GM23248 (cell line): ENCODE measurements at regions not wholly inside any gene's neighbourhood (a gene's known extent, or its start where the extent isn't known, plus 50 kb on each side); places are given as distances from the start of the nearest gene placed in this dataset.

Source experiments
- DNase-seq: peaks from one replicate; pipeline ENCODE4 v3.0.0-alpha.2; 2015
- H2AFZ ChIP-seq: fragments of 200-600 bp; sonication (generic); 2 replicates; pipeline ENCODE4 v1.6.1; 2016; ENCODE audit warnings: antibody characterized with exemption
- H3F3A ChIP-seq: fragments of 200-600 bp; sonication (generic); 2 replicates; pipeline ENCODE4 v1.6.1; 2016; ENCODE audit warnings: mild to moderate bottlenecking, antibody characterized with exemption, mixed run types; ENCODE audit not compliant: insufficient read depth
- H3K27ac ChIP-seq: fragments of 200-600 bp; sonication (generic); 2 replicates; pipeline ENCODE4 v1.5.1; 2016; ENCODE audit warnings: mild to moderate bottlenecking
- H3K27me3 ChIP-seq: fragments of 200-600 bp; sonication (generic); replicated peaks from 2 replicates; pipeline ENCODE4 v1.6.1; 2016; ENCODE audit warnings: mild to moderate bottlenecking; ENCODE audit not compliant: insufficient read depth
- H3K36me3 ChIP-seq: fragments of 200-600 bp; sonication (generic); 2 replicates; pipeline ENCODE4 v1.6.1; 2016; ENCODE audit warnings: low read depth, mild to moderate bottlenecking
- H3K4me1 ChIP-seq: fragments of 200-600 bp; sonication (generic); 2 replicates; pipeline ENCODE4 v1.6.1; 2016; ENCODE audit warnings: mild to moderate bottlenecking; ENCODE audit not compliant: insufficient read depth
- H3K4me2 ChIP-seq: fragments of 200-600 bp; sonication (generic); one replicate; pipeline ENCODE4 v1.6.1; 2016; ENCODE audit warnings: mild to moderate bottlenecking; ENCODE audit not compliant: unreplicated experiment
- H3K4me3 ChIP-seq: fragments of 200-600 bp; sonication (generic); 2 replicates; pipeline ENCODE4 v1.5.1; 2016; ENCODE audit warnings: mild to moderate bottlenecking
- H3K79me2 ChIP-seq: fragments of 200-600 bp; sonication (generic); 2 replicates; pipeline ENCODE4 v1.6.1; 2016; ENCODE audit warnings: mild to moderate bottlenecking; ENCODE audit not compliant: insufficient read depth
- H3K9ac ChIP-seq: fragments of 200-600 bp; sonication (generic); 2 replicates; pipeline ENCODE4 v1.6.1; 2016; ENCODE audit warnings: mild to moderate bottlenecking
- H3K9me2 ChIP-seq: fragments of 200-600 bp; sonication (generic); 2 replicates; pipeline ENCODE4 v1.6.1; 2016; ENCODE audit warnings: mixed run types, mild to moderate bottlenecking, moderate library complexity; ENCODE audit not compliant: insufficient read depth
- H3K9me3 ChIP-seq: fragments of 200-600 bp; sonication (generic); one replicate; pipeline ENCODE4 v1.6.1; 2017; ENCODE audit warnings: low read depth
- H4K20me1 ChIP-seq: fragments of 200-600 bp; sonication (generic); 2 replicates; pipeline ENCODE4 v1.6.0; 2016; ENCODE audit not compliant: insufficient read depth
- EZH2 ChIP-seq: fragments of 200-600 bp; sonication (generic); IDR thresholded peaks from 2 replicates; pipeline ENCODE4 v1.6.1; 2018; ENCODE audit warnings: antibody characterized with exemption, mild to moderate bottlenecking; ENCODE audit not compliant: insufficient read depth, poor library complexity, severe bottlenecking
- EZH2phosphoT487 ChIP-seq: fragments of 200-600 bp; sonication (generic); IDR thresholded peaks from 2 replicates; pipeline ENCODE4 v1.6.1; 2018; ENCODE audit warnings: antibody characterized with exemption, moderate library complexity, mild to moderate bottlenecking, low read depth; ENCODE audit not compliant: insufficient read depth
- WGBS, 2 experiments: methylation state at CpG; one replicate each; pipeline ENCODE4 v1.1.6; 2015 to 2017; ENCODE audit warnings: low lambda C conversion rate in 2 of 2, low coverage in 1 of 2; ENCODE audit errors: missing lambda C conversion rate in 2 of 2; 5-methylcytosine and 5-hydroxymethylcytosine counted together
- in situ Hi-C: fragments of 300-500 bp; cut with MboI; formaldehyde crosslinking; loops from 2 replicates; pipeline ENCODE4 v1.15.0; 2020

DNA sequence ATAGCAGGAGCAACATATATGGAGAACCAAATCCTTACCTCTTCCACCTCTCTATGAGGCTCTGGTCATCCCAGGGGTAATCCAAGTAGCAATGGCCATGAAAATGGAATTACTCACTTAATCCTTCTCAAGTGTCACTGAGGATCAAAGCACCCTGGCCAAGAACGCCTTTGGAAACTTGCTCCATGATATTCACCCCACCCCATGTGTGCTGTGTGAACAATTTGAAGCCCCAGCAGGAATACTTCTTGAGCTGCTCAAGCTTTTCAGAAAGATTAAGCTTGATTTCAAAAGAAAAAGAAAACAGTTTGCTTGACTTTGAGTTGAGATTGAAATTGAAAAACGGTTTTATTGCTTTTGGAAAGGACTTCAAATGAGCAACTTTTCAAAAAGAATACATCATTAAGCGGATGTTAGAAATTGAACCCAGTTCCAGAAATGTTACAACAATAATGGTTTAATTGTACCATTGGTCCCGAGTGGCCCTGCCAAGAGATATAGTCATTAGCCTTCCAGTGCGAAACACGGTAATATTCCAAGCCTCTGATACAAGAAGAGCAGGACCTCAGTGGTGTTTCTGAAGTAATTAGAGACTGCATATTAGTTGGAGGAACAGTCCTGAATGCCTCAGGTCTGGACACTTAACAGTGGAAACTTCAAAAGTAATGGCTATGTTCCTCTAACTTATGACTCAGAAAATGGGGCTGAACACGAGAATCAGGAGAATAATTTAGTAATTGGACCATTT is 208.1 kb downstream of the NEBL start:
- no peak for DNase-seq
- Histone ChIP-seq H4K20me1 (no peaks in the 10 kb centered on the region), H3K4me1 (no peaks in the 10 kb centered on the region), H3K27ac (no peak overlapping the region), H3K36me3 (no peaks in the 10 kb centered on the region), H3K27me3 (no peaks in the 10 kb centered on the region), H3K9me3 (no peaks in the 10 kb centered on the region), H3K4me3 (no peak overlapping the region), H3K4me2 (no peak overlapping the region), H3K9ac (no peak overlapping the region), H3K9me2 (no peaks in the 10 kb centered on the region), H3F3A (no peaks in the 10 kb centered on the region), H3K79me2 (no peaks in the 10 kb centered on the region), H2AFZ (no peak overlapping the region)
- in situ Hi-C loops, result no loop called here
- no peak for TF ChIP-seq EZH2
- TF ChIP-seq EZH2phosphoT487, result no peak
- WGBS, 2 experiments, result 16 to 17% methylated on average over 7 of the region's 7 CpGs

DNA sequence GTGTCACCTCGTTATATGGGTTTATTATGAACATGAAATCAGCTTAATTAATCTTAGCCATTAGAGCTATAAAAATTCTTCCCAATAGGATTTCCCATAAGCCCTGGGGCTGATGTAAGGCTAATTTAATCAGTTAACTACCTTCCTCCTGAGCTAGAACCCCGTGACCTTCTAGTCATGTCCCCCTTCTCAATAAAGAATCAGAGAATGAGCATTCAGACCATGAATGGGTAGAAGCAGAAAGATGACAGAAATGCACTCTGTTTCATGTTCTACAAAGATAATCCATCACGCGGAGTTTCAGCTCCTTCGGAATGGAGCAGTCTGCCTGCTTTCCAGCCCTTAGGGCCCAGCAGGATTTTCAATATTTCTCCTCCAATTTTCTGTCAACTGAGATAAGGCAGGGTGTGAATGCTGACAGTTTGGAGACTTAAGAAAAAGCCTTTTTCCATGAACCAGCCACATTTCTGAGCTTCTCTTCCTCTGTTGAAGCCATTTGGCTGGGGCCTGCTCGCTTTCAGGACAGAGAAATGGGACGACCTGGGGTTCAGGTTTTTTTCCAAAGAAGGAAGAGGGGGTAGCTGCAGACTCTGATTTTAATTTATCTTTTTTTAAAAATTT is 211.0 kb downstream of the NEBL start:
- Histone ChIP-seq H3K9ac (no peak overlapping the region), H3K27me3 (no peaks in the 10 kb centered on the region), H2AFZ (no peak overlapping the region), H3K4me2 (no peak overlapping the region), H3K79me2 (no peaks in the 10 kb centered on the region), H3K4me1 (no peaks in the 10 kb centered on the region), H3K9me2 (no peaks in the 10 kb centered on the region), H4K20me1 (no peaks in the 10 kb centered on the region), H3F3A (no peaks in the 10 kb centered on the region), H3K36me3 (no peaks in the 10 kb centered on the region), H3K4me3 (no peak overlapping the region), H3K9me3 (no peaks in the 10 kb centered on the region), H3K27ac (no peak overlapping the region)
- in situ Hi-C loops, result no loop called here
- TF ChIP-seq EZH2 (no peak), EZH2phosphoT487 (no peak)
- DNase-seq, result no peak
- WGBS, 2 experiments, result 27 to 29% methylated on average over 7 of the region's 7 CpGs

DNA sequence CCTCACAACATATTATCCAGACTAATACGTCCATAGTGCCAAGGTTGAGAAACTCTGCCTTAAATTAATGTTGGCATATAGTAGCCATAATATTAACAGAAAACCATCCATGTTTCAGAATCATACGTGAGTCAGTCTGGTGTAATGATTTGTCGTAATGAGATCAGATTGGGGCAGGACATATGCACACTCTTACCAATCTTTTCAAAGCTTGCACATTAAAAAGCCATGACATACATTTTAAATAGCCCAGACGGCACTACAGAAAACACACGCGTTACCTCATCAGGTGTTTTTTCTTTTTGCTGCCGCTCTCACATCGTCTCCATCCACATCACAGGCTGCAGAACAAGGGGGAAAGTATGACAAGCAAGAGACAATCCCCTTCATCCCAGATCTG is 211.6 kb downstream of the NEBL start:
- H3K79me2 ChIP-seq, result no peaks in the 10 kb centered on the region
- H3K9me3 ChIP-seq, result no peaks in the 10 kb centered on the region
- WGBS, 2 experiments, result 55 to 61% methylated on average over 8 of the region's 8 CpGs
- H3K36me3 ChIP-seq, result no peaks in the 10 kb centered on the region
- no peaks in the 10 kb centered on the region for H3F3A ChIP-seq
- H3K27me3 ChIP-seq, result no peaks in the 10 kb centered on the region
- no peak overlapping the region for H3K9ac ChIP-seq
- no peak overlapping the region for H3K4me2 ChIP-seq
- H2AFZ ChIP-seq, result no peak overlapping the region
- TF ChIP-seq EZH2phosphoT487 (no peak), EZH2 (no peak)
- no peak overlapping the region for H3K27ac ChIP-seq
- H3K4me1 ChIP-seq, result no peaks in the 10 kb centered on the region
- H3K9me2 ChIP-seq, result no peaks in the 10 kb centered on the region
- in situ Hi-C loops, result no loop called here
- DNase-seq, result no peak
- no peak overlapping the region for H3K4me3 ChIP-seq
- no peaks in the 10 kb centered on the region for H4K20me1 ChIP-seq

DNA sequence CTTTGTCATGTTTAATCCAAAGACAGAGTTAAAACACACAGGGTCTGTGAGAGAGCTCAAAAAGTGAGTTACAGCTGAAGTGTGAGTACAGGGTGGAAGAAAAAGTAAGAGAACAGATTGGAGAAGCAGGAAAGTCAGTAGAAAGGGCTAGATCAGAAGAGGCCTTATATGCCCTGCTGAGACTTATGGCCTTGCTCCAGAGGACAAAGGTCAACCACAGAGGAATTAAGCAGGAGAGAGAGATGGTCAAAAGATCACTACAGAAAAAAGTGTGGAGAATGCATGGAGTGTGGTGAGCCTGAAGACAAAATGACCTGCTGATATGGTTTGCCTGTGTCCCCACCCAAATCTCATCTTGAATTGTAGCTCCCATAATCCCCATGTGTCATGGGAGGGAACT is 213.8 kb downstream of the NEBL start:
- Histone ChIP-seq H3K4me2 (no peak overlapping the region), H3K4me3 (no peak overlapping the region), H2AFZ (no peak overlapping the region), H4K20me1 (no peaks in the 10 kb centered on the region), H3K36me3 (no peaks in the 10 kb centered on the region), H3K4me1 (no peaks in the 10 kb centered on the region), H3K9me3 (no peaks in the 10 kb centered on the region), H3K9me2 (no peaks in the 10 kb centered on the region), H3F3A (no peaks in the 10 kb centered on the region), H3K79me2 (no peaks in the 10 kb centered on the region), H3K27ac (no peak overlapping the region), H3K27me3 (no peaks in the 10 kb centered on the region), H3K9ac (no peak overlapping the region)
- TF ChIP-seq EZH2 (no peak), EZH2phosphoT487 (no peak)
- DNase-seq, result no peak
- in situ Hi-C loops, result no loop called here
